Fibroblast of skin of back (primary cell): ENCODE measurements at regions not wholly inside any gene's neighbourhood (a gene's known extent, or its start where the extent isn't known, plus 50 kb on each side); places are given as distances from the start of the nearest gene placed in this dataset.
"Not testable (repeated sequence)": the region's sequence is repeated elsewhere in the genome, so short reads cannot be mapped to it uniquely, and the experiment has no call there.

Experiments
- DNase-seq: peaks from one replicate; pipeline ENCODE4 v3.0.0-alpha.2; 2013

GRCh38 chr5:23994581-23995370, 487.4 kb downstream of the PRDM9 start:
- no peak for DNase-seq

- DNase-seq: no peak
Observed at GRCh38 chr5:23996525-23996924, 489.1 kb downstream of the PRDM9 start.

- DNase-seq: no peak
Observed at GRCh38 chr5:24005384-24005783, 498.0 kb downstream of the PRDM9 start.

GRCh38 chr5:24017710-24018109, 510.3 kb downstream of the PRDM9 start:
- DNase-seq: not testable (repeated sequence)

GRCh38 chr5:24026288-24026687, 518.9 kb downstream of the PRDM9 start:
- DNase-seq: no peak

- no peak for DNase-seq
Observed at GRCh38 chr5:24042688-24043087, 535.3 kb downstream of the PRDM9 start.

GRCh38 chr5:24045046-24045445, 537.6 kb downstream of the PRDM9 start:
- no peak for DNase-seq

- no peak for DNase-seq
Observed at GRCh38 chr5:24053737-24054136, 546.3 kb downstream of the PRDM9 start.

- peak; percentile 2 for DNase-seq
Observed at GRCh38 chr5:24059006-24059405, 551.6 kb downstream of the PRDM9 start.

- DNase-seq: no peak
Observed at GRCh38 chr5:24059716-24060115, 552.3 kb downstream of the PRDM9 start.

GRCh38 chr5:24065779-24066178, 558.4 kb downstream of the PRDM9 start:
- DNase-seq: no peak

- DNase-seq: no peak
Observed at GRCh38 chr5:24067208-24067607, 559.8 kb downstream of the PRDM9 start.

GRCh38 chr5:24068524-24068923, 561.1 kb downstream of the PRDM9 start:
- no peak for DNase-seq

- DNase-seq: no peak
Observed at GRCh38 chr5:24073107-24073506, 565.7 kb downstream of the PRDM9 start.

- no peak for DNase-seq
Observed at GRCh38 chr5:24080046-24080445, 564.7 kb downstream of the CDH10 start.

- DNase-seq: peak; percentile 5
Observed at GRCh38 chr5:24094081-24094679, 550.6 kb downstream of the CDH10 start.

GRCh38 chr5:24102010-24102409, 542.8 kb downstream of the CDH10 start:
- no peak for DNase-seq

GRCh38 chr5:24103451-24104023, 541.2 kb downstream of the CDH10 start:
- no peak for DNase-seq

GRCh38 chr5:24110004-24110615, 534.7 kb downstream of the CDH10 start:
- peak; percentile 12 for DNase-seq

- DNase-seq: no peak
Observed at GRCh38 chr5:24112420-24112819, 532.4 kb downstream of the CDH10 start.

GRCh38 chr5:24118351-24118750, 526.4 kb downstream of the CDH10 start:
- DNase-seq: no peak

GRCh38 chr5:24135536-24135935, 509.2 kb downstream of the CDH10 start:
- no peak for DNase-seq

- DNase-seq: no peak
Observed at GRCh38 chr5:24141046-24141445, 503.7 kb downstream of the CDH10 start.

GRCh38 chr5:24142341-24142740, 502.4 kb downstream of the CDH10 start:
- DNase-seq: no peak
